Left ventricle myocardium inferior (tissue), 1 donor: ENCODE measurements at regions not wholly inside any gene's neighbourhood (a gene's known extent, or its start where the extent isn't known, plus 50 kb on each side); places are given as distances from the start of the nearest gene placed in this dataset.

Experiments used
- DNase-seq: peaks from one replicate; pipeline ENCODE4 v3.0.0-alpha.2; 2020
- H3K27ac ChIP-seq: fragments of 200-600 bp; replicated peaks from 2 replicates; pipeline ENCODE4 v1.8.0; 2021
- H3K27me3 ChIP-seq: fragments of 200-600 bp; 2 replicates; pipeline ENCODE4 v1.8.0; 2021; ENCODE audit warnings: low read depth
- H3K36me3 ChIP-seq: fragments of 200-600 bp; 2 replicates; pipeline ENCODE4 v1.8.0; 2021
- H3K4me1 ChIP-seq: fragments of 200-600 bp; 2 replicates; pipeline ENCODE4 v1.8.0; 2021
- H3K4me3 ChIP-seq: fragments of 200-600 bp; 2 replicates; pipeline ENCODE4 v1.8.0; 2021; ENCODE audit warnings: mild to moderate bottlenecking, moderate library complexity
- H3K9me3 ChIP-seq: fragments of 200-600 bp; replicated peaks from 2 replicates; pipeline ENCODE4 v1.8.0; 2021
- CTCF ChIP-seq: fragments of 200-600 bp; IDR thresholded peaks from 2 replicates; pipeline ENCODE4 v1.8.0; 2021; ENCODE audit warnings: antibody characterized with exemption, mild to moderate bottlenecking, borderline replicate concordance
- intact Hi-C: fragments of 100-400 bp; cut with micrococcal nuclease; formaldehyde crosslinking; loops from one replicate; pipeline ENCODE4 v1.11.0; 2022
- donor health status: DM: no; HTN: yes; CAD: no; lungs with severe emphysema.

GRCh38 chr3:174488527-174488926, 370.6 kb upstream of the NAALADL2 start:
- H3K4me1 ChIP-seq, result peaks cover 12% of the 10 kb centered on the region
- H3K27me3 ChIP-seq, result no peaks in the 10 kb centered on the region
- H3K36me3 ChIP-seq, result no peaks in the 10 kb centered on the region
- no peak for DNase-seq
- H3K27ac ChIP-seq, result no peak overlapping the region
- peaks cover 14% of the 10 kb centered on the region for H3K9me3 ChIP-seq
- H3K4me3 ChIP-seq, result no peak overlapping the region
- intact Hi-C loops, result no loop called here
- TF ChIP-seq CTCF, result no peak

GRCh38 chr3:174495311-174495710, 363.8 kb upstream of the NAALADL2 start:
- intact Hi-C loops, result no loop called here
- H3K36me3 ChIP-seq, result no peaks in the 10 kb centered on the region
- H3K27ac ChIP-seq, result no peak overlapping the region
- TF ChIP-seq CTCF, result no peak
- no peak for DNase-seq
- H3K9me3 ChIP-seq, result peaks cover 3% of the 10 kb centered on the region
- H3K4me1 ChIP-seq, result peaks cover 34% of the 10 kb centered on the region
- H3K4me3 ChIP-seq, result no peak overlapping the region
- no peaks in the 10 kb centered on the region for H3K27me3 ChIP-seq

GRCh38 chr3:174495928-174496327, 363.2 kb upstream of the NAALADL2 start:
- peaks cover 34% of the 10 kb centered on the region for H3K4me1 ChIP-seq
- no peak for TF ChIP-seq CTCF
- no peak overlapping the region for H3K4me3 ChIP-seq
- H3K27ac ChIP-seq, result no peak overlapping the region
- H3K36me3 ChIP-seq, result no peaks in the 10 kb centered on the region
- no peak for DNase-seq
- H3K27me3 ChIP-seq, result no peaks in the 10 kb centered on the region
- intact Hi-C loops, result no loop called here
- H3K9me3 ChIP-seq, result no peaks in the 10 kb centered on the region

GRCh38 chr3:174498638-174499037, 360.5 kb upstream of the NAALADL2 start:
- no peak overlapping the region for H3K4me3 ChIP-seq
- no peak for TF ChIP-seq CTCF
- no peaks in the 10 kb centered on the region for H3K36me3 ChIP-seq
- H3K27ac ChIP-seq, result no peak overlapping the region
- intact Hi-C loops, result no loop called here
- no peak for DNase-seq
- peaks cover 20% of the 10 kb centered on the region for H3K4me1 ChIP-seq
- H3K27me3 ChIP-seq, result no peaks in the 10 kb centered on the region
- H3K9me3 ChIP-seq, result no peaks in the 10 kb centered on the region

- TF ChIP-seq CTCF, result no peak
- H3K4me3 ChIP-seq, result no peak overlapping the region
- DNase-seq, result no peak
- no peaks in the 10 kb centered on the region for H3K27me3 ChIP-seq
- H3K4me1 ChIP-seq, result no peaks in the 10 kb centered on the region
- no peak overlapping the region for H3K27ac ChIP-seq
- H3K36me3 ChIP-seq, result no peaks in the 10 kb centered on the region
- H3K9me3 ChIP-seq, result no peaks in the 10 kb centered on the region
- intact Hi-C loops, result no loop called here
Observed at GRCh38 chr3:174505266-174505665, 353.9 kb upstream of the NAALADL2 start.

- no peak for TF ChIP-seq CTCF
- no peaks in the 10 kb centered on the region for H3K36me3 ChIP-seq
- H3K27me3 ChIP-seq, result no peaks in the 10 kb centered on the region
- no peak for DNase-seq
- H3K4me1 ChIP-seq, result no peaks in the 10 kb centered on the region
- intact Hi-C loops, result no loop called here
- no peak overlapping the region for H3K27ac ChIP-seq
- no peak overlapping the region for H3K4me3 ChIP-seq
- H3K9me3 ChIP-seq, result no peaks in the 10 kb centered on the region
Observed at GRCh38 chr3:174524203-174524602, 334.9 kb upstream of the NAALADL2 start.
